HG02610 (cell line): ENCODE measurements at regions not wholly inside any gene's neighbourhood (a gene's known extent, or its start where the extent isn't known, plus 50 kb on each side); places are given as distances from the start of the nearest gene placed in this dataset.

Source experiments
- ATAC-seq: cut with Tn5 transposase; IDR thresholded peaks from one replicate; pipeline ENCODE4 v1.9.1; 2021; ENCODE audit warnings: mild to moderate bottlenecking, moderate library complexity; ENCODE audit not compliant: unreplicated experiment

- ATAC-seq = no peak
Observed at GRCh38 chr15:35596285-35596684, 50.3 kb upstream of the DPH6 start.

GRCh38 chr15:35602836-35603235, 56.9 kb upstream of the DPH6 start:
- ATAC-seq = peak; percentile 50

- peak; percentile 87 for ATAC-seq
Observed at GRCh38 chr15:35603301-35603700, 57.3 kb upstream of the DPH6 start.

DNA sequence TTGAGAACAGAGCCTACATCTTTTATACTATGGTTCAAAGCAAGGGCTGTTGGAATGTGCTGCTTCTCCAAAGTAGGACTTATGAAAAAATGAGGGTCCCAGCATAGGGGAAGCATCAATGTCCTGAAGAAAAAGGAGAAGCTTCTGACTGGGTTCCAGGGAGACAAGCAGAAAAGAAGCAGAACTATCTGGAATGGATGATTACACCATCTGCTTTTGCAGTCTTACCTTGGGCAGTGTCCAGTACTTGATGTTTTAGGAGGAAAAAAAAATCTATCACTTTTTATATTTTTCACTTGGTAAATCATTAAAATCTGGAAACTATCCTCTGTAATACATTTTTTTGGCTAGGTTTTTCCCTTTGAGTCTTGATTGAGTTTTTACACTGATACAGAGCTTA, 57.9 kb upstream of the DPH6 start:
- ATAC-seq = no peak

DNA sequence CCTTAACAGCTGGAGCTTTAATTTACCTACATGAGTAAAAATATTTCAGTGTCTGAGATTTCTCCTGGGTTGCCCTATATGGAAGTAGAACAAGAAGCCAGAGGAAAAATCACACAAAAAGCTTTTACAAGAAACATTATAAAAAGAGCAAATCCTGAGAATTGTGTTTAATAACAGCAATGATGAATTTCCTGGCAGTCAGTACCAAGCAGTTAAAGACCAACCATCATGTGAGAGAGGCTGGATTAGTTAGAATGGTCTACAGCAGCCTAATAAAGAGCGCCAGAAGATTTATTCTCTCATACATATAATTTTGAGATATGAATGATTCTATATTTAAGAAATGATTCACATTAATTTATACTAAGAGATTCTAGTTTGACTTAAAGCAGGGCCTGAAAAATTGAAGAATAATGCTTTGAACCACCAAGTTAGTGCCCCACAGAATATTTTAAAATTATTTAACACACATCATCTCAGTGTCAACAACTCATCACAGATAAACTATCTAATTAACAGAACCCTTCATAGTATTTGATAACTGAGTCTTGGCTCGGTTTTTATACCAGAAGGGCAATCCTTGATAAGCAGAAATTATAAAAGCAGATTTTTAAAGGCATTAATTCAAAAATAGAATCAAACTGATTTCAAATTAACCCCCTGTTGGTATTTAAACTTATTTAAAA, 59.9 kb upstream of the DPH6 start:
- ATAC-seq = no peak

DNA sequence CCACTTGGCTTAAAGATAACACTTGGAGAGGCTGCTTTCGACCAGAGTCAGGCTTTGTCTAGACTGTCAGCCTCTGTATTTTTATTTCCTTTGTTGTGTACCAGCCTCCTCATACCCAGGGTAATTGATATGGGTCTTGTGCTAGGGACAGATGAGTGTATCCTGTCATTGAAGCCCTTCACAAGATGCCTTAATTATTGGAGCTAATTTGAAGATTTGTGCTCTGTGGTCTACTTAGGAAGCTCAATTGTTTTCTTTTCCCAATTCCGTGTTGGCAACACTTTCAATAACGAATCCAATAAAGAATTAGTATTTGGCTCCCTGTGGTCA, 60.5 kb upstream of the DPH6 start:
- ATAC-seq = no peak

GRCh38 chr15:35616498-35617271, 70.7 kb upstream of the DPH6 start:
- no peak for ATAC-seq

- ATAC-seq = no peak
Observed at GRCh38 chr15:35618260-35619188, 72.6 kb upstream of the DPH6 start.

GRCh38 chr15:35622641-35623340, 76.8 kb upstream of the DPH6 start:
- ATAC-seq = no peak

DNA sequence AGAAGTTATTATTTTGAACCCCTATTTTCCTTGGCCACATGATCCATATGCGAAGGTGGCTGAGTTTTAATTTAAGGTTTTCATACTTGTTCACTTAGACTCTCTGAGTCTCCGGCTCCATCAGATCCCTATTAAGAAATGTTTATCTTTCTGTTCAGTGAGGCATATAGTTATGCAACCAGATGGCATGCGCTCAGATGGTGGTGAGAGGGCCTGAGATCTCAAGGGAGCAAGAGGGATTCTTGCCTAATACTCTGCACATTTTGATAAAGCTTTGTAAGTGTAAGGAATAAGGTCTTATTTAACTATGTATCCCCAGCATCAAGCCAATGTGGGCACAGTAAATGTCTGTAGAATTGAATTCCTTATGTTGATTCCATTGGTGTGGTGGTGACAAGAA, 78.9 kb upstream of the DPH6 start:
- ATAC-seq = no peak

- ATAC-seq = no peak
Observed at GRCh38 chr15:35626571-35627318, 80.8 kb upstream of the DPH6 start.

DNA sequence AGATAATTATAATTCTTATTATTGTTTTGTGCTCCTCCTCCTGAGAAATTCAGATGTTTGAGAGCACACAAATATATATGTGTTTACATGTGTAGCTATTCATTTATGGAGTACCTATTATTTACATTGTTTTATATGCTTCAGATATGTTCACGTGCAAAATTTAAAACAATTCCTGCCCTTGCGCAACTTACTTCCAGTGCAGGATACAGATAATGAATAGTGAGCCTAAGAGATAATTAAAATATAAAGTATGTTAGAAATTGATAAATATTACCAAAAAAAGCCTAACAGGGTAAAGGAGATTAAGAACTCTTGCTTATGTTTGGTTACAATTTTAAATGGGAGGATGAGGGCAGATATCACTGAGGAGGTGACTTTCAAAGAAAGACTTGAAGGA, 81.7 kb upstream of the DPH6 start:
- no peak for ATAC-seq

- no peak for ATAC-seq
Observed at GRCh38 chr15:35629766-35630165, 83.8 kb upstream of the DPH6 start.

DNA sequence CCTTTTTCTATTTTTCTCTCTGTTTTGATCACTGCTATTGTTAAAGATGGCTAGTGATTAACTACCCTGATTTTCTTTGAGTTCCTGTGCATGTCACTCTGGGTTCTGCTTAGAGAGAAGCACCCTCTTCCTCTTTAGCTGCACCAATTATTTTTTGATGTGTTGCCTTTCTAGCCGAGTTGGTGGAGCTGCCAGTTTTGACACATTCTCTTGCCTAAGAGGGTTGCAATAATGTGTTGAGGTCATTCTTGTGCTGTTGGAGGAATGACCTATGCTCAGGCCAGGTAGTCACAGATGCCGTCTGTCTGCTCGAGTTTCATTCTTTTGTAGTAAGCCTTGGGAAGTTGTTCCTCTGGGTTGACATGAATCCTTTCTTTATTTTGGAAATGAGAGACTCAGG, 84.6 kb upstream of the DPH6 start:
- no peak for ATAC-seq

DNA sequence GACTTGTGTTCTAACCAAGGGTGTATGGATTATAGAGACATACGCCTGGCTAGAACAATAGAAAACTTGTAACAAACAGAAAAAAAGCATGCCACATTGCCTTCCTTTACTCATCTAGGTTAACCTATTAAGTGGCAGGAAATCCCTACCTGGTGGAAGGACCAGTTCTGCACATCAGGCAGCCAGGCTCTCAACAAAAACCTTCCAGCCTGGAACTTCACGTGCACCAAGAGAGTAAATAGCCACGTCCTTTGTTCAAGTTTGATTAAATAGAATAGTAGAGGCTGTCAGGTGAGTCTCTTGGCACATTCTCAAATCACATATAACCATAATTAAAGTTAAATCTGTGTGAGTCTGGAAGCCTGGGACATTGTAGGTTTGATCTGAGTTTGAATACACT, 85.0 kb upstream of the DPH6 start:
- no peak for ATAC-seq

DNA sequence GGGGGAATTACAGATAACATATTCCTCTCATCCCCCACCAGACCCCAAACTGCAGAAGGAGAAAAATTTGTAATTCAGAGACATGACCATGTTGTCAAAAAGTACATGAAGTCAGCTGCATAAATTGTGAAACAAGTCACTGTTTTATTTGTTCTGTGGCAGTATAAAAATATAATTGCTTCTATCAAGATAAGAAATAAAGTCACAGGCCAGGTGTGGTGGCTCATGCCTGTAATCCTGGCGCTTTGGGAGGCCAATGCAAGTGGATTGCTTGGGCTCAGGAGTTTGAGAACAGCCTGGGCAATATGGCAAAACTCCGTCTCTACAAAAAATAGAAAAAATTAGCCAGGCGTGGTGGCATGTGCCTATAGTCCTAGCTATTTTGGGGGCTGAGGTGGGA, 87.7 kb upstream of the DPH6 start:
- ATAC-seq = no peak

DNA sequence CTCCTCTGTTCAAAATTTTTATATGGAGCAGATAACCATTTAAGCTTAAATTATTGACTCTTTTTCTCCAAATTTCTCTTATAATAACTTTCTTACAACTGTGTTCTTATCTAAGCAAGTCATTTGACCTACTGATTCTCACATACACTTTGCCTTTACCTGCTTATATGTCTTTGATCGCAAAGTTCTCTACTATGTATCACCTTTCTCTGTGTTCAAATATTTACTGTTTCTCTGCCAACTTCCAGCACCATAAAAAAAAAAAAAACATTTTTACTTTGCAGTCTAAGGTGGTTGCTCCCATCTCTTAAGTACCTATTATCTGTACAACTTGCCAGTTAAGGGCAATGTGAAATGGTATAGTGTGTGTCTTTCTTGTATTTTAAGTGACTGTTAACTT, 100.8 kb upstream of the DPH6 start:
- ATAC-seq = no peak

DNA sequence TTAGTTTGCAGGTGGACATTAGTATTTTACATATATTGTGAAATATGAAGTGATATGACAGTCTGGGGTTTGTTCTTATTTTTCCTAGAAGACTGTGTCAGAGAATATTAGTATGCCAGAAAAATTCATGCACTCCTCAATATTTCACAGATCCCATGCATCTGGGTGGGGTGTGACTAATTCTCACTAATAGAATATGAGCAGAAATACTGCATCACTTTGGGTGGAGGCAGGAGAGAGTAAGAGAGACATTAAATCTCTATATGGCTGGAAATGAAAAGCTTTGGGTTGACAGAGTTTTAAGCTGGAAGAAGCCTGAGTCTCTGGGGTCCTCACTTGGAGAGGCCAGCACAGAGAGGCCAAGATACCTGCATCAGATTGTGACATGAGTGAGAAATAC, 101.3 kb upstream of the DPH6 start:
- no peak for ATAC-seq

GRCh38 chr15:35648941-35649340, 103.0 kb upstream of the DPH6 start:
- no peak for ATAC-seq

DNA sequence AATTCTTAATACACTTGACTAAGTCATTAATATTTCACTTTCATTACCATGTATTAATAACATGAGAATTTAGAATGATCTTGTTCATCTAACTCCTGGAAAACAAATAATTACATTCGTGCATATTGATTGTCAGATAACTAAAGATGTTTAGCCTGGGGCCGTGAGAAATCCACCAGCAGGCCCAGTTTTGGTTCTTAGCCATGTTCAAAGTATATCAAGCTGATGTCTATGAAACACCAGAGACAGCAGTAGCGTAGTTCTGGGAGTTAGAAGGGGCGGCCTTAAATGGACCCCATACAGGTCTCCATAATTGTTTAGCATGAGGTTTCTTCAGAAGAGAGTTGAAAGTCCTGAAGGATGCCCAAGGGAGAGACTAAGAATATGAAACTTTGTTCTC, 103.6 kb upstream of the DPH6 start:
- ATAC-seq = no peak
